ENCODE measurements at regions not wholly inside any gene's neighbourhood (a gene's known extent, or its start where the extent isn't known, plus 50 kb on each side); places are given as distances from the start of the nearest gene placed in this dataset.
A peak's percentile ranks its signal among the peaks of the same experiment; 100 is the strongest.

DNA sequence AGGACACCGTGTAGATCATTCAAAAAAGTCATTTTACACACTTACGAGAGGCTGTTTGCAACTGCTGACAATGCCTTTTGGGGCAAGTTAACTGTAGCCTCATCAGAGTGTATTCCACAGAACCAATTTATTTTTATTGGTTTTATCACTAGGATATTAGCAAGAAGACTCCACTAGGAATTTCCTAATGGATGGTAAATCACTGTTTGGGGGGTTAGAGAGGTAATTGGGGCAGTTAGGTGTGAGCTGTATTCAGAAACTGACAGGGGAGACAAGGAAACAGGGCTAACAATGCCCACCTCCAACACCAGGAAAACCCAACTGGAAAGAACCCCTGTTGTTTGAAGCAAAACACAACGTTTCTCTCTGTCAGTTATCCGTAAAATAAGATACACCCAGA lies 383.0 kb upstream of the SHH start:
- no peaks in the 10 kb centered on the region for H3K36me3 ChIP-seq
- no peaks in the 10 kb centered on the region for H3K27me3 ChIP-seq
- no peaks in the 10 kb centered on the region for H3K4me1 ChIP-seq
- H3K4me3 ChIP-seq = no peak overlapping the region
- DNase-seq (no peak), ATAC-seq (ENCODE audit: low FRiP score in 2 of 2) (no peak)
- TF ChIP-seq POLR2AphosphoS5 (IDR thresholded peaks at IDR 0.05) (no peak), POLR2A (IDR thresholded peaks at IDR 0.05) (no peak), EP300 (IDR thresholded peaks at IDR 0.05) (no peak)
- TF ChIP-seq, protein P1, sequence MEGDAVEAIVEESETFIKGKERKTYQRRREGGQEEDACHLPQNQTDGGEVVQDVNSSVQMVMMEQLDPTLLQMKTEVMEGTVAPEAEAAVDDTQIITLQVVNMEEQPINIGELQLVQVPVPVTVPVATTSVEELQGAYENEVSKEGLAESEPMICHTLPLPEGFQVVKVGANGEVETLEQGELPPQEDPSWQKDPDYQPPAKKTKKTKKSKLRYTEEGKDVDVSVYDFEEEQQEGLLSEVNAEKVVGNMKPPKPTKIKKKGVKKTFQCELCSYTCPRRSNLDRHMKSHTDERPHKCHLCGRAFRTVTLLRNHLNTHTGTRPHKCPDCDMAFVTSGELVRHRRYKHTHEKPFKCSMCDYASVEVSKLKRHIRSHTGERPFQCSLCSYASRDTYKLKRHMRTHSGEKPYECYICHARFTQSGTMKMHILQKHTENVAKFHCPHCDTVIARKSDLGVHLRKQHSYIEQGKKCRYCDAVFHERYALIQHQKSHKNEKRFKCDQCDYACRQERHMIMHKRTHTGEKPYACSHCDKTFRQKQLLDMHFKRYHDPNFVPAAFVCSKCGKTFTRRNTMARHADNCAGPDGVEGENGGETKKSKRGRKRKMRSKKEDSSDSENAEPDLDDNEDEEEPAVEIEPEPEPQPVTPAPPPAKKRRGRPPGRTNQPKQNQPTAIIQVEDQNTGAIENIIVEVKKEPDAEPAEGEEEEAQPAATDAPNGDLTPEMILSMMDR (IDR thresholded peaks at IDR 0.05) = no peak
- WGBS, 2 donors = 53 to 59% methylated on average over 4 of the region's 4 CpGs
- H3K27ac ChIP-seq = no peak overlapping the region
- no peaks in the 10 kb centered on the region for H3K9me3 ChIP-seq

DNA sequence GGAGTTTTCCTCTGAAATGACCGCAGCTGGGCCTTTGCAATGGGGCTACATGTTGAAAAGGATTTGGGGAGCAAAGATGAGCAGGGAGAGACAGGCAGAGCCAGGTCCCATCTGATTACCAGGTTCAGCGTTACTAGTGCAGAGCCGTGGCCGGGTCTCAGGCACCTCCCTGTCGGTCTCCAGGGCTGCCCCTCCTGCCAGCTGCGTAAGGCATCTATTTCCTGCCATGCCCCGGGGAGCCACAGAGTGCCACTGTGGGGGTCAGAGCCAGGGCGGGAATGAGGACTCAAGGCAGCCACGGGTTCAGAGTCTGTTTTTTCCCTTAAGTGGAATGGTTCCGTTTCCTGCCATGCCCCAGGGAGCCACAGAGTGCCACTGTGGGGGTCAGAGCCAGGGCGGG lies 382.6 kb upstream of the SHH start:
- no peak for TF ChIP-seq EP300 (IDR thresholded peaks at IDR 0.05)
- TF ChIP-seq, protein P1 (IDR thresholded peaks at IDR 0.05) = no peak
- TF ChIP-seq POLR2A (IDR thresholded peaks at IDR 0.05) = no peak
- TF ChIP-seq POLR2AphosphoS5 (IDR thresholded peaks at IDR 0.05) = no peak
- DNase-seq (peak in 1 of 2 donors; percentile 35), ATAC-seq (ENCODE audit: low FRiP score in 2 of 2) (no peak)
- 59 to 61% methylated on average over 11 of the region's 11 CpGs for WGBS, 2 donors
- Histone ChIP-seq H3K9me3 (no peaks in the 10 kb centered on the region), H3K36me3 (no peaks in the 10 kb centered on the region), H3K27ac (no peak overlapping the region), H3K4me1 (no peaks in the 10 kb centered on the region), H3K27me3 (no peaks in the 10 kb centered on the region), H3K4me3 (no peak overlapping the region)

DNA sequence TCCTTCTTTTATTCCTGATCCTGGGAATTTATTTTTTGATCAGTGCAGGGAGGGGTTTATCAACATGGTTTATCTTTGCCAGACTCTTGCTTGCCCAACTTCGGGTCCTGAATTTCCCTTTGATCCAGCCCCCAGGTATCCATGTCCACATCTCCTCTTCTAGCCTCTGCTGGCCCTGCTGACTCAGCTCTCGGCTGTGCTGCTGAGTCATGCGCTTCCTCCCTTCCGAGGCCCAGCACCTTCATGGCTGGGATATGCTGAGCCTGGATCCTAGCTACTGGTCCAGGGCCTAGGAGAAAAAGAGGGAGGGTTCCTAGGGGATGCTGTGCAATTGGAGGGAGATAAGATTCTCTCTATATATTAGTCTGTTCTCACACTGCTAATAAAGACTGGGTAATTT lies 380.7 kb upstream of the SHH start:
- TF ChIP-seq, protein P1 (IDR thresholded peaks at IDR 0.05) = no peak
- TF ChIP-seq POLR2A (IDR thresholded peaks at IDR 0.05) = no peak
- no peak for TF ChIP-seq POLR2AphosphoS5 (IDR thresholded peaks at IDR 0.05)
- TF ChIP-seq EP300 (IDR thresholded peaks at IDR 0.05) = no peak
- H3K4me1 ChIP-seq = no peaks in the 10 kb centered on the region
- ATAC-seq (ENCODE audit: low FRiP score in 2 of 2) (no peak), DNase-seq (no peak)
- no peaks in the 10 kb centered on the region for H3K27me3 ChIP-seq
- 76 to 81% methylated on average over 4 of the region's 4 CpGs for WGBS, 2 donors
- H3K9me3 ChIP-seq = no peaks in the 10 kb centered on the region
- no peaks in the 10 kb centered on the region for H3K36me3 ChIP-seq
- H3K27ac ChIP-seq = no peak overlapping the region
- H3K4me3 ChIP-seq = no peak overlapping the region

DNA sequence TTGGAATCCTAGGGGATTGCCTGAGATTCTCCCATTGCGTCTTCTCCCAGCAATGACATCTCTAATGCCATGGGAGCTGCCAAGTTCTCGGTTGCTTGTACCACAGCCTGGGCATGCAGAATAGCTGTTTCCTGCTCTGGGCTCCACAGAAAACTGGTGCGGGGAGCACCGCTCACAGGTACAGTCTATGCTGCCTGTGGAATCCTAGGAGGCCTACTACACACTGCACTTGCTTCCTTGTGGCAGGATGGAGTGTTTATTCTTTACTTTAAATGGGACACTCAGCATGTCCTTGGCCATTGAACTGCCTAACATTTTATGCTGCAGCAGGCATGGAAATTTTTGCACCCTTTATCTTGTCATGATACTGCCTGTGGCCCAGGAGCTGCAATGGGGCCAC lies 378.8 kb upstream of the SHH start:
- no peak overlapping the region for H3K27ac ChIP-seq
- WGBS, 2 donors = 87% methylated on average over 4 of the region's 4 CpGs; no CpG with 5 or more reads in 1 of the 2 donors
- H3K4me3 ChIP-seq = no peak overlapping the region
- peaks cover 0 to 9% (median 4%) of the 10 kb centered on the region in 4 donors for H3K9me3 ChIP-seq
- no peaks in the 10 kb centered on the region for H3K36me3 ChIP-seq
- no peak for TF ChIP-seq POLR2A (IDR thresholded peaks at IDR 0.05)
- TF ChIP-seq POLR2AphosphoS5 (IDR thresholded peaks at IDR 0.05) = no peak
- TF ChIP-seq, protein P1 (IDR thresholded peaks at IDR 0.05) = no peak
- H3K27me3 ChIP-seq = no peaks in the 10 kb centered on the region
- DNase-seq (no peak), ATAC-seq (ENCODE audit: low FRiP score in 2 of 2) (no peak)
- H3K4me1 ChIP-seq = no peaks in the 10 kb centered on the region

DNA sequence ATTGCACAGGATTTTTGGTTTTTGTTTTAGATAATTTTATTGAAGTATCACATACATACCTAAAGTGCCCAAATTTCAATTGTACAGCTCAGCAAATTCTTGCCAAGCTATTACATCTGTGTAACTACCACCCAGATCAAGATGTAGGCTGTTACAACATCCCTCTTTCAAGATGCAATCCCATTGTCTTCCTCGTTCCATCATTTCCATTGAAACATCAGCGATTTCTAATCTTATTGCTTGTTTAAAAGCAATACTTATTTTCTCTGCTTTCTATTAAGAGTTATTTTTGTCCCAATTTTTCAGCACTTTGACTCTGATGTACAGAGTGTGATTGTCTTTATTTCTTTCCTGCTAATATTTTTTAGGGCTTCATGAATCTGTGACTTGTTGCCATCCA lies 372.8 kb upstream of the SHH start:
- ATAC-seq (ENCODE audit: low FRiP score in 2 of 2) = no peak
- H3K4me1 ChIP-seq = no peaks in the 10 kb centered on the region
- H3K27ac ChIP-seq = no peak overlapping the region
- no peak overlapping the region for H3K4me3 ChIP-seq
- no peaks in the 10 kb centered on the region for H3K36me3 ChIP-seq
- DNase-seq = no peak
- 96 to 97% methylated on average over 2 of the region's 2 CpGs for WGBS, 2 donors
- no peak for TF ChIP-seq POLR2AphosphoS5 (IDR thresholded peaks at IDR 0.05)
- TF ChIP-seq, protein P1 (IDR thresholded peaks at IDR 0.05) = no peak
- no peak for TF ChIP-seq EP300 (IDR thresholded peaks at IDR 0.05)
- TF ChIP-seq POLR2A (IDR thresholded peaks at IDR 0.05) = no peak
- H3K27me3 ChIP-seq = no peaks in the 10 kb centered on the region
- H3K9me3 ChIP-seq = peaks cover 0 to 13% (median 4%) of the 10 kb centered on the region in 4 donors

Data from upper lobe of left lung (tissue), 6 donors.